A549 (cell line): ENCODE measurements at regions not wholly inside any gene's neighbourhood (a gene's known extent, or its start where the extent isn't known, plus 50 kb on each side); places are given as distances from the start of the nearest gene placed in this dataset.
"Not testable (repeated sequence)": the region's sequence is repeated elsewhere in the genome, so short reads cannot be mapped to it uniquely, and the experiment has no call there.

Experiments used
- CTCF ChIP-seq: fragments of >200 bp; sonication (Bioruptor Twin); formaldehyde crosslinking; IDR thresholded peaks from 3 replicates; pipeline ENCODE4 v1.5.1; 2016
- HES2 ChIP-seq: fragments of >200 bp; sonication (Bioruptor Twin); formaldehyde crosslinking; IDR thresholded peaks from 2 replicates; pipeline ENCODE4 v1.6.1; 2016
- MAX ChIP-seq: IDR thresholded peaks from 2 replicates; pipeline ENCODE4 v1.6.1; 2012
- POLR2A ChIP-seq: IDR thresholded peaks from 2 replicates; pipeline ENCODE4 v1.6.1; 2012; ENCODE audit warnings: mild to moderate bottlenecking, low read length

- TF ChIP-seq CTCF, POLR2A, HES2, MAX: not testable (repeated sequence)
These were observed 543.9 kb upstream of the ZNF804A start for GRCh38 chr2:184054419-184054818.
